COR-L47 (cell line): ENCODE measurements at regions not wholly inside any gene's neighbourhood (a gene's known extent, or its start where the extent isn't known, plus 50 kb on each side); places are given as distances from the start of the nearest gene placed in this dataset.

ENCODE experiments used
- DNase-seq: peaks from one replicate; lab custom pipeline; 2025; lab: John Stamatoyannopoulos, UW

GRCh38 chr3:30263238-30263924 is 343.0 kb upstream of the TGFBR2 start:
- no peak for DNase-seq

- no peak for DNase-seq
Observed at GRCh38 chr3:30263925-30264313, 342.5 kb upstream of the TGFBR2 start.

- no peak for DNase-seq
Observed at GRCh38 chr3:30266524-30266923, 339.9 kb upstream of the TGFBR2 start.

GRCh38 chr3:30268288-30268687 is 338.1 kb upstream of the TGFBR2 start:
- no peak for DNase-seq

- no peak for DNase-seq
Observed at GRCh38 chr3:30269751-30270445, 336.5 kb upstream of the TGFBR2 start.

- DNase-seq, result no peak
Observed at GRCh38 chr3:30271781-30272180, 334.6 kb upstream of the TGFBR2 start.

- no peak for DNase-seq
Observed at GRCh38 chr3:30273304-30274072, 332.9 kb upstream of the TGFBR2 start.

- DNase-seq, result no peak
Observed at GRCh38 chr3:30277494-30277893, 328.9 kb upstream of the TGFBR2 start.

- DNase-seq, result no peak
Observed at GRCh38 chr3:30281526-30281925, 324.9 kb upstream of the TGFBR2 start.

- DNase-seq, result no peak
Observed at GRCh38 chr3:30282154-30282696, 324.2 kb upstream of the TGFBR2 start.

- DNase-seq, result no peak
Observed at GRCh38 chr3:30285188-30286006, 321.0 kb upstream of the TGFBR2 start.

GRCh38 chr3:30286007-30286669 is 320.3 kb upstream of the TGFBR2 start:
- peak; percentile 15 for DNase-seq

GRCh38 chr3:30286811-30287210 is 319.6 kb upstream of the TGFBR2 start:
- no peak for DNase-seq

GRCh38 chr3:30288830-30289229 is 317.6 kb upstream of the TGFBR2 start:
- DNase-seq, result no peak

- no peak for DNase-seq
Observed at GRCh38 chr3:30289324-30289723, 317.1 kb upstream of the TGFBR2 start.

GRCh38 chr3:30289766-30290165 is 316.6 kb upstream of the TGFBR2 start:
- DNase-seq, result no peak

GRCh38 chr3:30290479-30290878 is 315.9 kb upstream of the TGFBR2 start:
- no peak for DNase-seq

GRCh38 chr3:30292192-30292893 is 314.1 kb upstream of the TGFBR2 start:
- no peak for DNase-seq

GRCh38 chr3:30293621-30294240 is 312.7 kb upstream of the TGFBR2 start:
- no peak for DNase-seq

- DNase-seq, result no peak
Observed at GRCh38 chr3:30294241-30294667, 312.1 kb upstream of the TGFBR2 start.
